ENCODE measurements at regions not wholly inside any gene's neighbourhood (a gene's known extent, or its start where the extent isn't known, plus 50 kb on each side); places are given as distances from the start of the nearest gene placed in this dataset.

- no peak for DNase-seq (ENCODE audit: low spot score)
Observed at GRCh38 chr3:188940573-188940932, 231.2 kb upstream of the TPRG1 start.

DNA sequence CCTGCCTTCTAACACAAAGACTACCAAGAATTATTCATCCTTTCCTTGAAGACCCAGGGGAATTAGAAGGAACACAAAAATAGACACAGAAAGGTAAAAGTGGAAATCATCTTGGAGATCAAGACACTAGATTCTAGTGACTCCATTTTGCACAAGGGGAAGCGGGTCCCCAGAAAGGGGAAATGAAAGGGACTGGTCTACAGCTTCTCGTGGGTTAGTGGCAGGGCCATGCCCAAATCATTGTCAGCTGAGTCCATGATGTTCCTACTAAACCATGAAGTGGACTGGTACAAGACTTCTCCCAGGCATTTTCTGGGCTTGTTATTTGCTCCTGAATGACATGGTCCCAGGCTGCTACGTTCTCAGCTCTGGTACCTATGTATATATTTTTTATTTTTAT, 230.7 kb upstream of the TPRG1 start:
- DNase-seq (ENCODE audit: low spot score), result no peak

GRCh38 chr3:188942191-188942590, 229.6 kb upstream of the TPRG1 start:
- no peak for DNase-seq (ENCODE audit: low spot score)

GRCh38 chr3:188943591-188943990, 228.2 kb upstream of the TPRG1 start:
- no peak for DNase-seq (ENCODE audit: low spot score)

DNA sequence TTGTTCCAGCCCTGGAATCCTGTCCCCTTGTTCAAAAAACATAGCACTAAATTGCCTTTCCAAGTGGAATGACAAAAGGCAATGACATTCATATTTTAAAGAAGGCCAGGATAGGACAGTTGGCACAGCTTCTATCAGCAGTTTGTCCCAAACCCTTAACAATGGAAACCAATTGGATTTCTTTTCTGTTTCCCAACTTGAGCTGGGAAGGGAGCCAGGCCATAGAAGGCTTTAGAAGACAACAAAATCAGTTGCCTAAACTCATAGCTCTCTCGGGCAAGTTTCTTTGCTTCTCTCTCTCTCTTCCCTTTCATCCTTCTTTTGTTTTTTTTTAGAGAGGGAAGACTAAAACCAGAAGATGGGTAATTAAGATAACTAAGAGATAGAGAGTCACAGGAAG, 227.7 kb upstream of the TPRG1 start:
- DNase-seq (ENCODE audit: low spot score), result no peak

DNA sequence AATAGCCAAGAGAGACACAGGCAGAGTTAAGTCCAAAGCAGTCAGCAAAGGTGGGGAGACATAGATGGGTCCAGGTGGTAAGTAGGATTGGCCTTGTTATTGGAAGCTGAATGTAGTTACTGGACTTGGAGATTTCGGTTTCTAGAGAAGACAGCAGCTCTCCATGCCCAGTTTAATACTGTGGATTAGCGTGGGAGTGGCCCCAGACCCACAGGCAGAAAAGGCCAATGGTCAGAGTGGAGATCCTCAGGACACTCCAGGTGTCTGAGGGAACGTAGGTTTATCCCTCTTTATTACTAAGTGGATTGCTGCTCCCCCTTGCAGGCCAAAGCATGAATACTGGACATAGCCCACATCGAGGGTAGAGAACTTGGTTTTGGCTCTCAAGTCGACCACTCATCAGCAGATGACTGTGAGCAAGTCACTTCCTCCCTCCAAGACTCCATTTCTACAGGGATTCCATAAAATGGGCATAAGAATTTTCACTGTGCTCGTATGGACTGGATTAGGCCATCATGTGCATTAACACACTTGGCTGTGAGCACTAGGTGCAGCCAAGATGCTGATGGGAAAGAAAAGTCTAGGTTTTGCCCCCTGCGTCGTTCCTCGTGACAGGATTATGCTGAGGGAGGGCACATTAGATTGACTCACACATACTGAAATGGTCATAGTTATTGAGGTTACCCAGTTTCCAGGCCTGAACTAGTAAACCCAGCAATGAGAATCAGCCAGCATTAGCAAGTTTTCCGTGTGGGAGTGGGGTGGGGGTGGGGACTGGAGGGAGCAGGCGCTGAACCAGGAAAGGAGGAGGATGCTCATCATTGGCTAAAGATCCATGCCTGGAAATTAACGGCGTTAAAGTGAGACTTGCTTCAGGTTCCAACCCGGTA, 225.2 kb upstream of the TPRG1 start:
- no peak for DNase-seq (ENCODE audit: low spot score)

GRCh38 chr3:188947401-188948280, 224.1 kb upstream of the TPRG1 start:
- DNase-seq (ENCODE audit: low spot score), result peak; percentile 72

- peak; percentile 12 for DNase-seq (ENCODE audit: low spot score)
Observed at GRCh38 chr3:188948281-188948996, 223.3 kb upstream of the TPRG1 start.

DNA sequence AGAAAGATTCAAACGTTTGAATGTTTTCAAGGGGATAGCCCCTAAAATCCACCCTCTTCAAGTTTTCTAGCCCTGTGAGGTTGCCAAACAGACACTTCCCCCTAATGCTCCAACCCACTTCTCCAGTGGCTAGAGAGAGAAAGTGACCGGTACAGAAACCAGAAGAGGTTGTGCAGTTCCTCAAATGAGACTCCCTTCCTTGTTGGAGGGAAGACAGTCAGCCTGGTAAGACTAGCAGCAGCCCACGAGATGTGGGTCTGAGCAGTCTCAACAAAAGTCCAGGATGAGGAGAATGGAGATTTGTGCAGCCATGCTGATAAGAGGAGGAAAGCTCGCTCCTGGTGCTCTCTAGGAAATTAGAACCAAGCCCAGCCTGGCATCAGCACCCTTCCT, 222.8 kb upstream of the TPRG1 start:
- no peak for DNase-seq (ENCODE audit: low spot score)

DNA sequence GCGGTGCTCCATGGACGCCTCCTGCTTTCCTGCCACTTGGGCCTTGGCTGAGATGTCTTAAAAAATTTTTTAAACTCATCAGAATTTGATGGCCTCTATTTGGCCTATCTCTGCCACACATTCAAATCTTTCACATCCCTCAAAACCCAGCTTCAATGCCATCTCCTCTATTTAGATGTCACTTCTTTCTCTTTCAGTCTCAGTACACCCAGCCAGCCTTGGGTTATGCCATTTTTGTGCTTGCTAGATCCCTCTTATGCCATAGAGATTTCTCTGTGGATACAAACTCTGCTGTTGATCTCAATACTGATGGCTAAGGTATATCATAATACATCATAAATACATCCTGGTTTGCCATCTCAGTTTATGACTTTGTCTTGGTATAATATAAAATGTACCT, 222.3 kb upstream of the TPRG1 start:
- no peak for DNase-seq (ENCODE audit: low spot score)

DNA sequence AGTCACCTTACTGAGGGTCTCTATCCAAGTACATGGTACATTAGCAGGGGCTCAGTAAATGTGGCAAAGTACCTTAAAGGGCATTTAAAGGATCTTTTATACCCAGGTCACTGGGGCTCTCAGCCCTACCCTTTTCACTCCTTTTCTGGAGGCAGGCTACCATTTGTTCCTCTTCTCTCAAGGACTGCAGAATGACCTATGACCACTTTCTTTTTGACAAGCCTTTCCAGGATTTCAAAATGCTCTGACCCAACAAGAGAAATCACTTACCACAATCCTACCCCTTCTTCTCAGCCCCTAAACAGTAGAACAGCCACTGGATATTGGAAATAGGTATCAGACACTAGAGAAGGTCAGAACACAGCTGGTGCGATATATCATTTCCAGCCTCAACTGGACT, 221.8 kb upstream of the TPRG1 start:
- DNase-seq (ENCODE audit: low spot score), result no peak

DNA sequence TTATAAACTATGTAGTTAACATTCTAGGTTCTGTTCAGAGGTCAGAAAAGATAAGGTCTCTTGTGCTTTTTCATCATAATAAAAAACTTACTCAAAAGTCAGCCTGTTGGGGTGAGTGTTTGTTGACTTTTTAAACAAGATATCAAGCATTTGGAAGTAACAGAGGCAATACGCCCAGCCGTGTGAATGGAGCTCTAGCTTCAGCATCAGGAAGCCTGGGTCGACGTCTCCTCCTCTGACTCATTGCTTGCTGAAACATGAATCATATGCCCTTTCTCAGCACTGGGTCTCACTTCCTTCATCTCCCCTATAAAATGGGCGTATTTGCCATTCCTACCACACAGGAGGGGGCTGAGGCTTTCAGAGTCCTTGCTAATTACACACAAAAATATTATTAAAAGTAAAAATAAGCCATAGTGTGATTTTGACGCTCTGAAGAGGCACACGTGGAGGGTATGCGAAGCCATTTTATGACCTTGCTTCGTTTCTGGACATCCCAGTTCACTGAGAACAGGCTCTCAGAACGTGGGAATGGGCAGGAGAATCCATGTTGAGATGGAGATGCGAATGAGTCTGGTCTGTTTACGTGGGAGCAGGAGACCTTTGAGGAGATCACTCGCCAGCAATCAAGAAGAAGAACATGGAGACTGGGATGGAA, 220.8 kb upstream of the TPRG1 start:
- no peak for DNase-seq (ENCODE audit: low spot score)

GRCh38 chr3:188951734-188952133, 220.0 kb upstream of the TPRG1 start:
- DNase-seq (ENCODE audit: low spot score), result no peak

DNA sequence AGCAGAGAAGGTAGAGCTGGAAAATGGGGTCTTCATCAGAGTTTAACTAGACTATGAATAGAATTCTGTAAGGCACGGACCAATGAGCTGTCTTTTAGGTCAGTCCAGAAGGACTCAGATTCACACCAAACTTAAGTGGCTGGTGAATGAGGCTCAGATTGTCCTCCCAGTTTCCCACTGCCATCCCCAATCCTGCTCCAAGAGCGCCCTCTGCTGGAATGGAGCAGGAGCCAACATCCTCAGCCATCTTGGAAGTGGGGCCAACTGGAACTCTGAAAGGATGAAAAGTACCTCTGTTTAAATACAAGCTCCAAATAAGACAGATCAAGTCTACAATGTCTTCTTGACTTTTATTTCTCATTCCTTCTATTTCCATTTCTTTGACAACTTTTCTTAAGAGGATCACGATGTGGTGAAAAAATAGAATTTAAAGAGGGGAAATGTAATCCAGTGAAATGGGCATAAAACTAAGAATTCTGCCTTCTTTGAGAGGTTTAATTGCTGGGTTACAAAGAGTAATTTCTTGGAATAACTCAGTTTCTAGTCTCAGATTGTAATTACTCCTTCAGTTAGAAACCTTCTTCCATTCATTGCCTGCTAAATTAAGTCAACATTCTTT, 217.1 kb upstream of the TPRG1 start:
- peak; percentile 37 for DNase-seq (ENCODE audit: low spot score)

GRCh38 chr3:188955919-188956318, 215.9 kb upstream of the TPRG1 start:
- DNase-seq (ENCODE audit: low spot score), result no peak

DNA sequence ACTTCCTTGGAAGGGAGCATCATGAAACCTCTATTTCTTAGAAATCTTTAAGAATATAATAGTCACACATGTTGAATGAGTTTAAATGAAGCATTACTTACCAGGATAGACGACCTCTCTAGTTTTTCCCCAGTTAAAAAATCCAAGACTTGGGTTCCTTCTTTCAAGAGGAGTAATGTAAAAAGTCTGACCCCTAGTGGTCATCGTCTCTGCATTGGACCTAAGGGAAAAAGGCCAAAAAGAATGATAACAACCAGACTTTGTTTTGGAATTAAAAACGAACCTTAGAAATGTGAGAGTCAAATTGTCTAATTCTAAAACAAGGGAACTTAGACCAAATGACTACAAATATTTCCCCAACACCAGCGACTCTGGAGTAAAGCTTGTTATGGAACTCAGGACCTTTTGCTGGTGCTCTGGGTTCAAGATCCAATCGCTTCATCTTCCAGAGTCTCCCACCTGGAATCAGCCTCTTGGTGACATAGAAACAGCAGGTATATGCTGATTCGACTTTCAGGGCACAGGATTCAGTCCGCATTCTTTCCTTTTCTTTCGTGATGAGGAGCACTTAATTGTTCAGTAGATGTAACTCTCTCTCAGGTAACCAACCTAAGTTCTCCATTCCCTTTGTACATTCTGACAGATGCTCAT, 214.8 kb upstream of the TPRG1 start:
- DNase-seq (ENCODE audit: low spot score), result no peak

DNA sequence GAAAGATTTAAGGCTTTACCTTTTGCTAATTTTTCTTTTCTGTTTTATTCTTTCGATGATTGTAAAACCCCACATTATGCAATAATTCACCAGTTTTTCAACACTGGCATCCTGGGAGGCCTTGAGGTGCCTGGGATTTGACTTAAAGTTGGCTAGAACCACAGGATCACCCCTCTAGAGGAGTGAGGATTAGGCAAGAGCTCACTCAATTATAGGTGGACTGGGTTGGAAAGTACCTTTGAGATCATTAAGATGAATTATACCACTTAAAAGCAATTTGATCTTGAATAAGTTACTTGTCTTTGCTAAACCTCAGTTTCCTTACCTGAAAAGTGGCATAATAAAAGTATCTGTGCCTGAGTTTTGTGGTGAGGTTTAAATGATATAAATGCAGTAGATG, 212.8 kb upstream of the TPRG1 start:
- no peak for DNase-seq (ENCODE audit: low spot score)

GRCh38 chr3:188962253-188963247, 209.2 kb upstream of the TPRG1 start:
- DNase-seq (ENCODE audit: low spot score), result no peak

DNA sequence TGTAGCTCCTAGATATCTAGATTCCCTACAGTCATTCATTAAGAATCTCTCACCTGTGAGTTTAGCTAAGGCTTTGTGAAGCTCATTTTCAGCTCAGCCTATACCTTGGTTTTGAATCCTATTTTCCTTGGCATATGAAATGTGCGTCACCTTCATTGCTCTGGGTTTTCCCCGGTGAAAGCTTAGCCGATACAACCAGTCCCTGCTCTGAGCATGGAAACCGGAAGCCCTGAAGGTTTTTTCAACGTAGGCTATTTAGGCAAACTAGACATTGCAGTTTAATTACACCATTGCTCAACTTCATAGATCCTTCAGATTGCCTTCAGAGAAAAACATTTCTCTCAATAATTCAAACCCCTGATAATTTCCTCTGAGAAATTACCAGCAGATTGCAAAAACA, 206.8 kb upstream of the TPRG1 start:
- DNase-seq (ENCODE audit: low spot score), result no peak

- no peak for DNase-seq (ENCODE audit: low spot score)
Observed at GRCh38 chr3:188972310-188972709, 199.5 kb upstream of the TPRG1 start.
